Breast epithelium (tissue), 4 donors: ENCODE measurements at regions not wholly inside any gene's neighbourhood (a gene's known extent, or its start where the extent isn't known, plus 50 kb on each side); places are given as distances from the start of the nearest gene placed in this dataset.

Experiments
- DNase-seq, 2 donors: peaks; one replicate each; pipeline ENCODE4 v3.0.0-alpha.2; 2019; ENCODE audit warnings: low spot score in 2 of 2
- H3K27ac ChIP-seq, 2 donors: fragments of 200-600 bp; sonication (generic) in 1 of 2; one replicate each; pipeline ENCODE4 v1.5.1; 2016 to 2019; ENCODE audit warnings: mild to moderate bottlenecking in 1 of 2
- H3K27me3 ChIP-seq, 2 donors: fragments of 200-600 bp; sonication (generic) in 1 of 2; one replicate each; pipeline versions ENCODE4 v1.5.1 to v1.6.0; 2017 to 2019; ENCODE audit warnings: control low read depth in 1 of 2, mild to moderate bottlenecking in 1 of 2
- H3K36me3 ChIP-seq: fragments of 200-600 bp; one replicate; pipeline ENCODE4 v1.5.1; 2019
- H3K4me1 ChIP-seq, 2 donors: fragments of 200-600 bp; sonication (generic); one replicate each; pipeline ENCODE4 v1.5.1; 2016 to 2019; ENCODE audit warnings: control low read depth in 1 of 2
- H3K4me3 ChIP-seq, 3 donors: fragments of 200-600 bp; sonication (generic); 1 replicate in 2 of 3; 2 replicates in 1 of 3; pipeline ENCODE4 v1.5.1; 2016 to 2019; ENCODE audit warnings: mild to moderate bottlenecking in 3 of 3, moderate library complexity in 2 of 3
- H3K9me3 ChIP-seq, 2 donors: fragments of 200-600 bp; sonication (generic) in 1 of 2; one replicate each; pipeline ENCODE4 v1.5.1; 2016 to 2019; ENCODE audit warnings: control low read depth in 1 of 2
- CTCF ChIP-seq, 3 donors: fragments of 450-650 bp; IDR thresholded peaks; one replicate each; pipeline ENCODE4 v1.5.1; 2016 to 2017; ENCODE audit warnings: antibody characterized with exemption in 3 of 3, mild to moderate bottlenecking in 3 of 3, moderate library complexity in 3 of 3
- POLR2A ChIP-seq: fragments of 450-650 bp; IDR thresholded peaks from one replicate; pipeline ENCODE4 v1.6.1; 2016; ENCODE audit warnings: antibody characterized with exemption, mild to moderate bottlenecking, moderate library complexity
- POLR2AphosphoS5 ChIP-seq, 3 donors: sonication (generic); formaldehyde crosslinking; IDR thresholded peaks; one replicate each; pipeline ENCODE4 v1.6.1; 2017; ENCODE audit warnings: antibody characterized with exemption in 3 of 3
- intact Hi-C: fragments of 100-400 bp; cut with DNase I; formaldehyde crosslinking; loops from one replicate; pipeline ENCODE4 v1.15.1; 2023; ENCODE audit warnings: low total_unique reads

GRCh38 chr1:189275796-189276195 lies 1201.9 kb downstream of the BRINP3 start:
- no peak overlapping the region for H3K4me3 ChIP-seq
- no peak overlapping the region for H3K27ac ChIP-seq
- no peaks in the 10 kb centered on the region for H3K36me3 ChIP-seq
- H3K27me3 ChIP-seq = no peaks in the 10 kb centered on the region
- peaks cover 0 to 10% of the 10 kb centered on the region in 2 donors for H3K9me3 ChIP-seq
- intact Hi-C loops = loop anchor here (10.0 kb wide), 1 partner anchor 629 kb away; no protein-coding TSS in a partner anchor
- no peaks in the 10 kb centered on the region for H3K4me1 ChIP-seq
- DNase-seq = no peak
- TF ChIP-seq POLR2AphosphoS5 (IDR thresholded peaks at IDR 0.05) (no peak), POLR2A (no peak), CTCF (IDR thresholded peaks at IDR 0.05) (no peak)

- no peak overlapping the region for H3K27ac ChIP-seq
- intact Hi-C loops = no loop called here
- no peak for DNase-seq
- TF ChIP-seq POLR2A (no peak), POLR2AphosphoS5 (IDR thresholded peaks at IDR 0.05) (no peak), CTCF (IDR thresholded peaks at IDR 0.05) (no peak)
- no peaks in the 10 kb centered on the region for H3K4me1 ChIP-seq
- H3K4me3 ChIP-seq = no peak overlapping the region
- no peaks in the 10 kb centered on the region for H3K9me3 ChIP-seq
- no peaks in the 10 kb centered on the region for H3K27me3 ChIP-seq
- no peaks in the 10 kb centered on the region for H3K36me3 ChIP-seq
These were observed 1188.3 kb downstream of the BRINP3 start for GRCh38 chr1:189289346-189289745.

- Histone ChIP-seq H3K9me3 (no peaks in the 10 kb centered on the region), H3K27ac (no peak overlapping the region), H3K4me3 (no peak overlapping the region), H3K36me3 (no peaks in the 10 kb centered on the region), H3K27me3 (no peaks in the 10 kb centered on the region), H3K4me1 (no peaks in the 10 kb centered on the region)
- TF ChIP-seq POLR2AphosphoS5 (IDR thresholded peaks at IDR 0.05) (no peak), POLR2A (no peak), CTCF (IDR thresholded peaks at IDR 0.05) (no peak)
- intact Hi-C loops = no loop called here
- DNase-seq = no peak
These were observed 1176.4 kb downstream of the BRINP3 start for GRCh38 chr1:189301235-189301634.

- no peaks in the 10 kb centered on the region for H3K9me3 ChIP-seq
- no peaks in the 10 kb centered on the region for H3K4me1 ChIP-seq
- no peak overlapping the region for H3K4me3 ChIP-seq
- no peak overlapping the region for H3K27ac ChIP-seq
- H3K36me3 ChIP-seq = no peaks in the 10 kb centered on the region
- TF ChIP-seq CTCF (IDR thresholded peaks at IDR 0.05) (no peak), POLR2A (no peak), POLR2AphosphoS5 (IDR thresholded peaks at IDR 0.05) (no peak)
- H3K27me3 ChIP-seq = no peaks in the 10 kb centered on the region
- intact Hi-C loops = no loop called here
- no peak for DNase-seq
These were observed 1172.4 kb downstream of the BRINP3 start for GRCh38 chr1:189305279-189305678.

- no peaks in the 10 kb centered on the region for H3K9me3 ChIP-seq
- intact Hi-C loops = no loop called here
- no peaks in the 10 kb centered on the region for H3K36me3 ChIP-seq
- no peak overlapping the region for H3K27ac ChIP-seq
- no peak for DNase-seq
- H3K4me1 ChIP-seq = no peaks in the 10 kb centered on the region
- no peaks in the 10 kb centered on the region for H3K27me3 ChIP-seq
- no peak for TF ChIP-seq POLR2A
- TF ChIP-seq CTCF (IDR thresholded peaks at IDR 0.05) = no peak
- no peak for TF ChIP-seq POLR2AphosphoS5 (IDR thresholded peaks at IDR 0.05)
- H3K4me3 ChIP-seq = no peak overlapping the region
These were observed 1165.7 kb downstream of the BRINP3 start for GRCh38 chr1:189311915-189312314.
